Ovary (tissue), 7 donors: ENCODE measurements at regions not wholly inside any gene's neighbourhood (a gene's known extent, or its start where the extent isn't known, plus 50 kb on each side); places are given as distances from the start of the nearest gene placed in this dataset.

ENCODE experiments used
- DNase-seq, 5 donors: peaks; one replicate each; pipeline ENCODE4 v3.0.0-alpha.2; 2019 to 2020
- H3K27ac ChIP-seq, 2 donors: fragments of 200-600 bp; one replicate each; pipeline versions ENCODE4 v1.5.1 to v1.8.0; 2019 to 2022
- H3K27me3 ChIP-seq: fragments of 200-600 bp; one replicate; pipeline ENCODE4 v1.8.0; 2022
- H3K36me3 ChIP-seq: fragments of 200-600 bp; sonication (generic); one replicate; pipeline ENCODE4 v1.5.1; 2019
- H3K4me1 ChIP-seq: one replicate; pipeline ENCODE4 v1.8.1; 2013; ENCODE audit warnings: mild to moderate bottlenecking, moderate library complexity; ENCODE audit not compliant: insufficient read depth
- H3K4me3 ChIP-seq: fragments of 200-600 bp; sonication (generic); one replicate; pipeline ENCODE4 v1.5.1; 2017
- H3K9me3 ChIP-seq, 2 donors: fragments of 200-600 bp in 1 of 2; sonication (generic) in 1 of 2; one replicate each; pipeline versions ENCODE4 v1.5.1 to v1.8.1; 2013 to 2019; ENCODE audit warnings: mild to moderate bottlenecking in 1 of 2, moderate library complexity in 1 of 2
- EP300 ChIP-seq: sonication (generic); formaldehyde crosslinking; IDR thresholded peaks from one replicate; pipeline ENCODE4 v1.6.1; 2017; ENCODE audit warnings: antibody characterized with exemption
- POLR2A ChIP-seq: fragments of 450-650 bp; IDR thresholded peaks from one replicate; pipeline ENCODE4 v1.6.1; 2017; ENCODE audit warnings: antibody characterized with exemption, mild to moderate bottlenecking, moderate library complexity
- WGBS, 3 donors: extraction: QIAGEN DNeasy Blood & Tissue Kit in 1 of 3; methylation state at CpG; one replicate each; pipeline versions ENCODE4 v1.1.5 to v1.1.7; 2013 to 2017; 5-methylcytosine and 5-hydroxymethylcytosine counted together
- intact Hi-C, 4 donors: fragments of 100-400 bp; cut with DNase I; formaldehyde crosslinking; loops; one replicate each; pipeline versions ENCODE4 v1.11.0 to v1.15.1; 2022 to 2023
- TF ChIP-seq, protein P1 (sequence below), 3 donors: fragments of 450-650 bp in 2 of 3; fragments of 200-600 bp in 1 of 3; IDR thresholded peaks; one replicate each; pipeline versions ENCODE4 v1.5.1 to v1.8.0; 2016 to 2022; ENCODE audit warnings: antibody characterized with exemption in 3 of 3, mild to moderate bottlenecking in 1 of 3
- donor health status: DM: no; HTN: no; CAD: no; lungs with moderate emphysema.
- donor health status: DM: no; HTN: no; CAD: no.
- donor health status: Bipolar disorder and iron deficiency.
- donor health status: DM: no; HTN: no; CAD: no.
- donor health status: DM: yes; HTN: yes; CAD: no.

DNA sequence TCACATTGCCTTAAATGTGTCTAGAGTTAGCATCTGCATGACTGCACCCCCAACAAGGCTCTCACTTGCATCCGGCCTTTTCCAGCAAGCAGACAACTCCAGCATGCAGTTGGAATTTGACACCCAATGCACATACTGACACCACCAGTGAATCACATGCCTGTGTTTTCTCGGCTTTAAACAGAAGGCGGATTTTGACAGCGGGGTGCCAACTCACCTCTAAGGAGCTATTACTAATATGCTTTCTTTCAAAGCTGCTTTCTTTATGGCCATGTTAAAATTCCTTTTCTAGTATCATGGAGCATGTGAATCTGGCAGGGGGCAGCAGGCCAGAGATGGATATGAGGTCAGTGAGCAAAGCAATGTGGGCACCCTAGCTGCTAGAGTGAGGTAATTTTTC lies 78.0 kb upstream of the CLNK start:
- intact Hi-C loops = no loop called here
- WGBS, 3 donors = 69 to 85% (median 81%) methylated on average over 4 of the region's 4 CpGs
- TF ChIP-seq POLR2A (no peak), EP300 (no peak)
- TF ChIP-seq, protein P1, sequence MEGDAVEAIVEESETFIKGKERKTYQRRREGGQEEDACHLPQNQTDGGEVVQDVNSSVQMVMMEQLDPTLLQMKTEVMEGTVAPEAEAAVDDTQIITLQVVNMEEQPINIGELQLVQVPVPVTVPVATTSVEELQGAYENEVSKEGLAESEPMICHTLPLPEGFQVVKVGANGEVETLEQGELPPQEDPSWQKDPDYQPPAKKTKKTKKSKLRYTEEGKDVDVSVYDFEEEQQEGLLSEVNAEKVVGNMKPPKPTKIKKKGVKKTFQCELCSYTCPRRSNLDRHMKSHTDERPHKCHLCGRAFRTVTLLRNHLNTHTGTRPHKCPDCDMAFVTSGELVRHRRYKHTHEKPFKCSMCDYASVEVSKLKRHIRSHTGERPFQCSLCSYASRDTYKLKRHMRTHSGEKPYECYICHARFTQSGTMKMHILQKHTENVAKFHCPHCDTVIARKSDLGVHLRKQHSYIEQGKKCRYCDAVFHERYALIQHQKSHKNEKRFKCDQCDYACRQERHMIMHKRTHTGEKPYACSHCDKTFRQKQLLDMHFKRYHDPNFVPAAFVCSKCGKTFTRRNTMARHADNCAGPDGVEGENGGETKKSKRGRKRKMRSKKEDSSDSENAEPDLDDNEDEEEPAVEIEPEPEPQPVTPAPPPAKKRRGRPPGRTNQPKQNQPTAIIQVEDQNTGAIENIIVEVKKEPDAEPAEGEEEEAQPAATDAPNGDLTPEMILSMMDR (IDR thresholded peaks at IDR 0.05) = no peak

DNA sequence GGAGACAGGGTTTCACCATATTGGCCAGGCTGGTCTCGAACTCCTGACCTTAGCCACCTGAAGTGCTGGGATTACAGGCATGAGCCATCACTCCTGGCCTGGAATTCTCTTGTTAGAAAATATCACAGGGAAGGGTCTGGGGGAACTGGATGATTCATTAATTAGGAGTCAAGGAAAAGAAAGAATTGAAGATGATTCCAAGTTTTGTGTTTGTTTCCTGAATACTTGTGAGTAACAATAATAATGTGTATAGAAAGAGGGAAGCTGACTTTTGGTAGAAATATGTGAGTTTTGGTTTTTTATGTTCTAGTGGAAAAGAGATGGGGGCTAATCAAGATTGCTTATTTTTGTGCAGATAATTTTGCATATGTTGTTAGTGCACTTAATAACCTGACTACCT lies 77.3 kb upstream of the CLNK start:
- H3K27me3 ChIP-seq = no peaks in the 10 kb centered on the region
- H3K27ac ChIP-seq = no peak overlapping the region
- no peaks in the 10 kb centered on the region for H3K4me1 ChIP-seq
- H3K9me3 ChIP-seq = no peaks in the 10 kb centered on the region
- intact Hi-C loops = no loop called here
- no peak for DNase-seq
- H3K4me3 ChIP-seq = no peak overlapping the region
- no peak for TF ChIP-seq POLR2A
- TF ChIP-seq EP300 = no peak
- TF ChIP-seq, protein P1 (IDR thresholded peaks at IDR 0.05) = no peak
- no peaks in the 10 kb centered on the region for H3K36me3 ChIP-seq
- 92 to 94% (median 93%) methylated on average over 1 of the region's 1 CpG for WGBS, 3 donors

More for the DNA sequence above, 78.0 kb upstream of the CLNK start:
- H3K4me1 ChIP-seq = no peaks in the 10 kb centered on the region
- no peaks in the 10 kb centered on the region for H3K27me3 ChIP-seq
- no peaks in the 10 kb centered on the region for H3K36me3 ChIP-seq
- H3K9me3 ChIP-seq = no peaks in the 10 kb centered on the region
- H3K27ac ChIP-seq = no peak overlapping the region
- DNase-seq = no peak
- H3K4me3 ChIP-seq = no peak overlapping the region

DNA sequence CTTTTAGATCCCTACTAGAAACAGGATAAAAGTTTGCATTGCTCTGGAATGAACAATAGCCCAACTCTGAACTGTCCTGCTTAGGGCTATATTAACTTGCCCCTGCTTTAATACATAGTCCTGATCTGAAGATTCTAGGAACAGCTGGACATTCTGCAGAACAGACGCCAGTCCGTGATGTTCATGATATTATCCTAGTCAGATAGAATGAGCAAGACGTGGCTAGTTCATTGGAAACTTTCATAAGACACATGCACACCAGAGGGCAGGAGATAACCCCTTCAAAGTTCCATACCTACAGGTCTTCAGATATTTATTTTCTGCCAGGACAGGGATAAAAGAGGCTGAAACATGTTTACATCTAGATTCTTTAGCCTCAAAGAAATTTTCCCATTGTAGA lies 75.5 kb upstream of the CLNK start:
- Histone ChIP-seq H3K9me3 (no peaks in the 10 kb centered on the region), H3K27me3 (no peaks in the 10 kb centered on the region), H3K4me1 (no peaks in the 10 kb centered on the region), H3K27ac (no peak overlapping the region), H3K4me3 (no peak overlapping the region), H3K36me3 (no peaks in the 10 kb centered on the region)
- TF ChIP-seq POLR2A (no peak), EP300 (no peak)
- TF ChIP-seq, protein P1 (IDR thresholded peaks at IDR 0.05) = no peak
- DNase-seq = no peak
- intact Hi-C loops = no loop called here
- WGBS, 3 donors = 82 to 91% (median 86%) methylated on average over 3 of the region's 3 CpGs

DNA sequence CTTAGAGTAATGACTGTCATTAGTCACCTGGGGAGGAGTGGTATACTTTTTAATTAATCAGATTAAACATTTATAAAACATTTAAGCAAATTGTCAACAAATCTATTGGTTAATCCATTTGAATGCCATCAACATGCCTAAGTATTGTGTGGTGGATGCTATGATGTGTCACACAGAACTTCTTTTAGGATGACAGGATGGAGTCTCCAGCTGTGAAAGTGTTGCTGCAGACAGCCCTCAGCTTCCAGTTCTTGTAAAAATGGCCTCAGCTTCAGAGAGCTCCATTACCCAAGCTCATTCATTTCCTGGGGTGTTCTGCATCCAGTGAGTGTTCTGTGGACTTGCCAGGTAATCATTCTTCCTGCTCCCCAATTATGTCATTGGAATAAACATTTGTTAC lies 74.3 kb upstream of the CLNK start:
- Histone ChIP-seq H3K4me3 (no peak overlapping the region), H3K36me3 (no peaks in the 10 kb centered on the region), H3K27me3 (no peaks in the 10 kb centered on the region), H3K27ac (no peak overlapping the region), H3K9me3 (no peaks in the 10 kb centered on the region), H3K4me1 (no peaks in the 10 kb centered on the region)
- intact Hi-C loops = no loop called here
- DNase-seq = no peak
- TF ChIP-seq, protein P1 (IDR thresholded peaks at IDR 0.05) = no peak
- TF ChIP-seq POLR2A = no peak
- no peak for TF ChIP-seq EP300
